Peyer's patch (tissue), 4 donors: ENCODE measurements at regions not wholly inside any gene's neighbourhood (a gene's known extent, or its start where the extent isn't known, plus 50 kb on each side); places are given as distances from the start of the nearest gene placed in this dataset.

Source experiments
- CTCF ChIP-seq, 6 experiments: fragments of 450-650 bp in 4 of 6; fragments of 200-600 bp in 2 of 6; sonication (generic) in 1 of 6; IDR thresholded peaks; one replicate each; pipeline ENCODE4 v1.5.1; 2017 to 2019; ENCODE audit warnings: antibody characterized with exemption in 6 of 6, mild to moderate bottlenecking in 3 of 6, moderate library complexity in 1 of 6
- POLR2A ChIP-seq, 2 donors: fragments of 450-650 bp; IDR thresholded peaks; one replicate each; pipeline ENCODE4 v1.5.1; 2017; ENCODE audit warnings: antibody characterized with exemption in 2 of 2, mild to moderate bottlenecking in 2 of 2, moderate library complexity in 2 of 2

GRCh38 chr7:35446091-35446490 lies 192.2 kb upstream of the TBX20 start:
- TF ChIP-seq POLR2A (IDR thresholded peaks at IDR 0.05), result no peak
- TF ChIP-seq CTCF (IDR thresholded peaks at IDR 0.05), result no peak
